ENCODE measurements at regions not wholly inside any gene's neighbourhood (a gene's known extent, or its start where the extent isn't known, plus 50 kb on each side); places are given as distances from the start of the nearest gene placed in this dataset.

- TF ChIP-seq, protein P1, sequence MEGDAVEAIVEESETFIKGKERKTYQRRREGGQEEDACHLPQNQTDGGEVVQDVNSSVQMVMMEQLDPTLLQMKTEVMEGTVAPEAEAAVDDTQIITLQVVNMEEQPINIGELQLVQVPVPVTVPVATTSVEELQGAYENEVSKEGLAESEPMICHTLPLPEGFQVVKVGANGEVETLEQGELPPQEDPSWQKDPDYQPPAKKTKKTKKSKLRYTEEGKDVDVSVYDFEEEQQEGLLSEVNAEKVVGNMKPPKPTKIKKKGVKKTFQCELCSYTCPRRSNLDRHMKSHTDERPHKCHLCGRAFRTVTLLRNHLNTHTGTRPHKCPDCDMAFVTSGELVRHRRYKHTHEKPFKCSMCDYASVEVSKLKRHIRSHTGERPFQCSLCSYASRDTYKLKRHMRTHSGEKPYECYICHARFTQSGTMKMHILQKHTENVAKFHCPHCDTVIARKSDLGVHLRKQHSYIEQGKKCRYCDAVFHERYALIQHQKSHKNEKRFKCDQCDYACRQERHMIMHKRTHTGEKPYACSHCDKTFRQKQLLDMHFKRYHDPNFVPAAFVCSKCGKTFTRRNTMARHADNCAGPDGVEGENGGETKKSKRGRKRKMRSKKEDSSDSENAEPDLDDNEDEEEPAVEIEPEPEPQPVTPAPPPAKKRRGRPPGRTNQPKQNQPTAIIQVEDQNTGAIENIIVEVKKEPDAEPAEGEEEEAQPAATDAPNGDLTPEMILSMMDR (conservative IDR thresholded peaks at IDR 0.05; ENCODE audit: low read length) = no peak
- no peak for TF ChIP-seq EZH2phosphoT487 (IDR thresholded peaks at IDR 0.05; ENCODE audit: borderline replicate concordance, low read depth, low read length)
Measured at GRCh38 chr1:60427194-60427593, 353.6 kb upstream of the C1orf87 start.

Data from OCI-LY7 (cell line).